K562 (cell line): ENCODE measurements at regions not wholly inside any gene's neighbourhood (a gene's known extent, or its start where the extent isn't known, plus 50 kb on each side); places are given as distances from the start of the nearest gene placed in this dataset.

Experiments
- ATAC-seq: fragments of 200-7000 bp; cut with Tn5 transposase; 3 replicates; pipeline ENCODE4 v1.9.1; 2020; ENCODE audit warnings: moderate library complexity
- BruUV-seq: library from RNA; stranded (reverse); fragments of 400-500 nt; replicated peaks from 2 replicates; lab custom pipeline; 2021; lab: Mats Ljungman, UMichigan
- CTCF ChIA-PET: fragments of 300-600 bp; formaldehyde crosslinking; extraction: SDS; loops from one replicate; lab custom pipeline; 2021; ENCODE audit warnings: low intra/inter-chr PET ratio; lab: Yijun Ruan, JAX
- POLR2A ChIA-PET: fragments of 300-600, 350-650 bp; sonication (Branson Sonifier 250); formaldehyde crosslinking; extraction: SDS; loops from one replicate; lab custom pipeline; 2021; ENCODE audit warnings: antibody characterized with exemption, inconsistent platforms; lab: Yijun Ruan, JAX
- DNase-seq, 4 experiments: peaks; one replicate each; pipeline versions ENCODE4 v3.0.0 to v3.0.0-alpha.2; 2011 to 2018; ENCODE audit warnings: low spot score in 3 of 4, mixed read lengths in 3 of 4; ENCODE audit errors: extremely low read depth in 1 of 4
- FAIRE-seq: peaks from 2 replicates; lab custom pipeline; 2011; peaks lifted over from hg19 to GRCh38; lab: Jason Lieb, UNC
- H2AFZ ChIP-seq: 2 replicates; pipeline ENCODE4 v1.6.0; 2011; ENCODE audit warnings: low read depth, low read length, control low read depth, inconsistent platforms
- H3K27ac ChIP-seq: fragments of 200-600 bp; 3 replicates; pipeline ENCODE4 v1.8.0; 2011; ENCODE audit warnings: low read depth, mild to moderate bottlenecking, control low read depth, inconsistent platforms, low read length, moderate library complexity, mixed read lengths; ENCODE audit errors: extremely low read depth
- H3K27me3 ChIP-seq, 2 experiments: fragments of 300-600 bp in 1 of 2; 2 replicates in 1 of 2; 3 replicates in 1 of 2; pipeline versions ENCODE4 v1.6.0 to v1.8.0; 2011; ENCODE audit warnings: inconsistent platforms in 2 of 2, low read length in 2 of 2, mild to moderate bottlenecking in 1 of 2, mixed read lengths in 1 of 2, moderate library complexity in 1 of 2; ENCODE audit not compliant: control insufficient read depth in 2 of 2, insufficient read depth in 2 of 2
- H3K36me3 ChIP-seq: fragments of 300-600 bp; 3 replicates; pipeline ENCODE4 v1.8.0; 2011; ENCODE audit warnings: mild to moderate bottlenecking, low read length, inconsistent platforms; ENCODE audit not compliant: control insufficient read depth, insufficient read depth
- H3K4me1 ChIP-seq, 2 experiments: fragments of 200-600 bp in 1 of 2; replicated peaks in 1 of 2; 2 replicates in 1 of 2; 3 replicates in 1 of 2; pipeline versions ENCODE4 v1.5.1 to v1.8.0; 2011; ENCODE audit warnings: inconsistent platforms in 2 of 2, low read length in 2 of 2, mild to moderate bottlenecking in 1 of 2, mixed read lengths in 1 of 2, moderate library complexity in 1 of 2; ENCODE audit not compliant: control insufficient read depth in 2 of 2, insufficient read depth in 2 of 2
- H3K4me2 ChIP-seq: 2 replicates; pipeline ENCODE4 v1.6.1; 2011; ENCODE audit warnings: low read length, control low read depth, inconsistent platforms, mixed read lengths; ENCODE audit not compliant: insufficient read depth
- H3K4me3 ChIP-seq: fragments of 200-600 bp; sonication (generic), shearing (Covaris generic); 2 replicates; pipeline ENCODE4 v1.5.1; 2016; ENCODE audit warnings: control low read depth, inconsistent platforms
- H3K79me2 ChIP-seq: fragments of 200-600 bp; 3 replicates; pipeline ENCODE4 v1.8.0; 2011; ENCODE audit warnings: low read length, inconsistent platforms; ENCODE audit not compliant: control insufficient read depth, insufficient read depth
- H3K9ac ChIP-seq, 2 experiments: 2 replicates each; pipeline versions ENCODE4 v1.6.0 to v1.6.1; 2011; ENCODE audit warnings: low read depth in 2 of 2, low read length in 2 of 2, control low read depth in 1 of 2, inconsistent platforms in 1 of 2, mild to moderate bottlenecking in 1 of 2, mixed read lengths in 1 of 2; ENCODE audit not compliant: insufficient read depth in 1 of 2
- H3K9me1 ChIP-seq: one replicate; pipeline ENCODE4 v1.6.0; 2011; ENCODE audit warnings: inconsistent platforms, mild to moderate bottlenecking, low read length, moderate library complexity; ENCODE audit not compliant: control insufficient read depth, insufficient read depth
- H3K9me3 ChIP-seq: replicated peaks from 2 replicates; pipeline ENCODE4 v1.5.1; 2011; ENCODE audit warnings: low read depth, low read length, inconsistent platforms; ENCODE audit not compliant: control insufficient read depth, insufficient read depth
- H4K20me1 ChIP-seq: replicated peaks from 2 replicates; pipeline ENCODE4 v1.6.1; 2011; ENCODE audit warnings: low read length, inconsistent platforms, mixed read lengths; ENCODE audit not compliant: control insufficient read depth, insufficient read depth
- ARID2 ChIP-seq: fragments of 450-650 bp; IDR thresholded peaks from 2 replicates; pipeline ENCODE4 v1.6.1; 2017; ENCODE audit warnings: antibody characterized with exemption, mild to moderate bottlenecking
- CGGBP1 ChIP-seq: fragments of 250-450 bp; sonication (Bioruptor Pico); IDR thresholded peaks from 2 replicates; pipeline ENCODE4 v1.9.0; 2021; ENCODE audit warnings: mild to moderate bottlenecking
- HMG20A ChIP-seq: fragments of 450-650 bp; formaldehyde crosslinking; conservative IDR thresholded peaks from 2 replicates; pipeline ENCODE4 v1.4.0; 2020; ENCODE audit warnings: mild to moderate bottlenecking, mixed read lengths
- KAT8 ChIP-seq: fragments of 450-650 bp; IDR thresholded peaks from 2 replicates; pipeline ENCODE4 v1.6.1; 2016; ENCODE audit warnings: low read depth, mild to moderate bottlenecking
- NCOR1 ChIP-seq: fragments of 450-650 bp; IDR thresholded peaks from 2 replicates; pipeline ENCODE4 v1.6.1; 2016; ENCODE audit warnings: mild to moderate bottlenecking, moderate library complexity
- SAFB ChIP-seq: fragments of 200-400 bp; formaldehyde crosslinking; IDR thresholded peaks from 2 replicates; pipeline ENCODE4 v1.6.1; 2017; ENCODE audit warnings: low read depth, low read length, borderline replicate concordance
- YBX1 ChIP-seq: fragments of 450-650 bp; IDR thresholded peaks from 2 replicates; pipeline ENCODE4 v1.7.1; 2016; ENCODE audit warnings: mild to moderate bottlenecking
- ZBTB40 ChIP-seq, 2 experiments: fragments of 450-650 bp in 1 of 2; sonication (generic) in 1 of 2; formaldehyde crosslinking in 1 of 2; IDR thresholded peaks; 2 replicates each; pipeline versions ENCODE4 v1.7.1 to v1.9.0; 2016 to 2022; ENCODE audit warnings: inconsistent platforms in 1 of 2, mild to moderate bottlenecking in 1 of 2, missing genetic modification reagents in 1 of 2
- ZNF143 ChIP-seq: sonication (generic); formaldehyde crosslinking; IDR thresholded peaks from 2 replicates; pipeline ENCODE4 v1.9.0; 2022; ENCODE audit warnings: mild to moderate bottlenecking, missing genetic modification reagents
- ZNF232 ChIP-seq: sonication (generic); formaldehyde crosslinking; IDR thresholded peaks from 2 replicates; pipeline ENCODE4 v1.8.0; 2022; ENCODE audit warnings: mild to moderate bottlenecking, missing genetic modification reagents
- ZNF395 ChIP-seq: fragments of 200-800 bp; sonication (Bioruptor generic); IDR thresholded peaks from 2 replicates; pipeline ENCODE4 v1.6.1; 2017; ENCODE audit warnings: missing genetic modification characterization, missing compliant biosample characterization
- ZNF561 ChIP-seq: fragments of 450-650 bp; formaldehyde crosslinking; conservative IDR thresholded peaks from 2 replicates; pipeline ENCODE4 v1.4.0; 2020; ENCODE audit warnings: mild to moderate bottlenecking, moderate library complexity
- WGBS: fragments of 100-300 bp; shearing (Covaris generic); methylation state at CpG from one replicate; pipeline ENCODE4 v1.1.6; 2016; ENCODE audit warnings: low coverage, mixed read lengths; ENCODE audit not compliant: insufficient coverage; ENCODE audit errors: missing lambda C conversion rate; 5-methylcytosine and 5-hydroxymethylcytosine counted together
- in situ Hi-C: fragments of 300-500 bp; cut with MboI; formaldehyde crosslinking; loops from 4 replicates; pipeline ENCODE4 v1.15.0; 2018; ENCODE audit warnings: inconsistent platforms, mixed read lengths
- intact Hi-C: fragments of 100-400 bp; cut with micrococcal nuclease; formaldehyde crosslinking; loops from 2 replicates; pipeline ENCODE4 v1.14.2; 2022

- in situ Hi-C loops (no loop called here), intact Hi-C loops (no loop called here)
- Histone ChIP-seq H3K9me1 (no peaks in the 10 kb centered on the region), H3K27ac (no peak overlapping the region), H3K4me3 (no peak overlapping the region), H4K20me1 (no peaks in the 10 kb centered on the region), H3K79me2 (no peaks in the 10 kb centered on the region), H3K4me2 (no peak overlapping the region), H3K36me3 (no peaks in the 10 kb centered on the region), H3K9me3 (no peaks in the 10 kb centered on the region), H3K27me3 (peaks cover 0 to 5% of the 10 kb centered on the region in 2 experiments; a peak in 2 of 5 replicates), H3K4me1 (peaks cover 0 to 10% of the 10 kb centered on the region in 2 experiments; a peak in 3 of 5 replicates), H2AFZ (no peak overlapping the region), H3K9ac (no peak overlapping the region)
- BruUV-seq = no TSS peak
- POLR2A ChIA-PET = interaction anchor here (0.5 kb wide), 1 partner anchor 131 kb away, joined by 4 read pairs; no protein-coding TSS in a partner anchor
- TF ChIP-seq NCOR1 (no peak), ARID2 (no peak), CGGBP1 (CRISPR knock-in tag) (no peak), SAFB (no peak), ZBTB40 (IDR thresholded peaks at IDR 0.05) (no peak), ZBTB40 (CRISPR knock-in tag; IDR thresholded peaks at IDR 0.05) (no peak), ZNF232 (CRISPR knock-in tag) (no peak), KAT8 (no peak), HMG20A (CRISPR knock-in tag) (no peak), ZNF395 (CRISPR knock-in tag) (no peak), ZNF561 (no peak), ZNF143 (CRISPR knock-in tag) (no peak), YBX1 (no peak)
- 44% methylated on average over 1 of the region's 1 CpG for WGBS
- no peak for DNase-seq
- no peak for ATAC-seq
- no peak for FAIRE-seq
- CTCF ChIA-PET = no interaction called here
Measured at GRCh38 chr10:8315619-8316021, 261.1 kb downstream of the GATA3 start.
